Neural cell (in vitro differentiated cells): ENCODE measurements at regions not wholly inside any gene's neighbourhood (a gene's known extent, or its start where the extent isn't known, plus 50 kb on each side); places are given as distances from the start of the nearest gene placed in this dataset.

Experiments
- H2AFZ ChIP-seq: fragments of 200-600, 300-800 bp; sonication (generic), shearing (Covaris generic); 2 replicates; pipeline ENCODE4 v1.6.0; 2014; ENCODE audit warnings: low read depth, mild to moderate bottlenecking, antibody characterized with exemption, low read length, moderate library complexity
- H3F3A ChIP-seq: fragments of 200-600 bp; shearing (Covaris generic); 2 replicates; pipeline ENCODE4 v1.6.1; 2016; ENCODE audit warnings: mild to moderate bottlenecking, moderate library complexity, mixed read lengths, antibody characterized with exemption, low read length; ENCODE audit not compliant: insufficient read depth, poor library complexity, severe bottlenecking
- H3K27ac ChIP-seq: fragments of 200-600, 300-800 bp; sonication (generic), shearing (Covaris generic); 2 replicates; pipeline ENCODE4 v1.5.1; 2014; ENCODE audit warnings: mild to moderate bottlenecking, low read length, moderate library complexity
- H3K27me3 ChIP-seq: fragments of 300-800, 200-600 bp; sonication (generic), shearing (Covaris generic); 2 replicates; pipeline ENCODE4 v1.6.0; 2014; ENCODE audit warnings: mild to moderate bottlenecking, low read depth, low read length, moderate library complexity; ENCODE audit not compliant: insufficient read depth
- H3K36me3 ChIP-seq: fragments of 300-800, 200-600 bp; sonication (generic), shearing (Covaris generic); 2 replicates; pipeline ENCODE4 v1.5.1; 2014; ENCODE audit warnings: mild to moderate bottlenecking, antibody characterized with exemption, low read length, moderate library complexity; ENCODE audit not compliant: insufficient read depth
- H3K4me2 ChIP-seq: fragments of 300-800, 200-600 bp; sonication (generic), shearing (Covaris generic); 2 replicates; pipeline ENCODE4 v1.6.0; 2014; ENCODE audit warnings: mild to moderate bottlenecking, low read length
- H3K4me3 ChIP-seq: fragments of 300-800, 200-600 bp; sonication (generic), shearing (Covaris generic); 2 replicates; pipeline ENCODE4 v1.5.1; 2014; ENCODE audit warnings: mild to moderate bottlenecking, low read length, moderate library complexity
- H3K79me2 ChIP-seq: fragments of 200-600 bp; shearing (Covaris generic); replicated peaks from 2 replicates; pipeline ENCODE4 v1.6.0; 2014; ENCODE audit warnings: mild to moderate bottlenecking, low read length, moderate library complexity; ENCODE audit not compliant: insufficient read depth
- H3K9ac ChIP-seq: fragments of 300-800, 200-600 bp; sonication (generic), shearing (Covaris generic); 2 replicates; pipeline ENCODE4 v1.6.1; 2016; ENCODE audit warnings: mild to moderate bottlenecking, low read length, mixed read lengths
- H3K9me2 ChIP-seq: fragments of 200-600 bp; shearing (Covaris generic); 2 replicates; pipeline ENCODE4 v1.6.1; 2016; ENCODE audit warnings: mild to moderate bottlenecking, low read length, mixed read lengths; ENCODE audit not compliant: insufficient read depth
- H3K9me3 ChIP-seq: fragments of 200-600, 300-800 bp; sonication (generic), shearing (Covaris generic); 2 replicates; pipeline ENCODE4 v1.6.1; 2016; ENCODE audit warnings: mild to moderate bottlenecking, mixed run types, low read length, moderate library complexity, mixed read lengths
- H4K20me1 ChIP-seq: fragments of 200-600 bp; shearing (Covaris generic); 2 replicates; pipeline ENCODE4 v1.6.1; 2016; ENCODE audit warnings: mild to moderate bottlenecking, mixed run types; ENCODE audit not compliant: insufficient read depth
- EP300 ChIP-seq: fragments of 450-650 bp; conservative IDR thresholded peaks from 2 replicates; pipeline ENCODE4 v1.6.1; 2014; ENCODE audit warnings: antibody characterized with exemption, mild to moderate bottlenecking, moderate library complexity; ENCODE audit not compliant: poor library complexity, severe bottlenecking
- EZH2 ChIP-seq: fragments of 200-600, 300-800 bp; shearing (Covaris generic), sonication (generic); IDR thresholded peaks from 2 replicates; pipeline ENCODE4 v1.6.1; 2014; ENCODE audit warnings: antibody characterized with exemption, low read length, borderline replicate concordance, mild to moderate bottlenecking; ENCODE audit not compliant: insufficient read depth, poor library complexity, severe bottlenecking
- MXI1 ChIP-seq: fragments of 450-650 bp; conservative IDR thresholded peaks from 2 replicates; pipeline ENCODE4 v1.6.1; 2014; ENCODE audit warnings: antibody characterized with exemption, mild to moderate bottlenecking; ENCODE audit not compliant: poor library complexity, severe bottlenecking
- POLR2AphosphoS5 ChIP-seq: IDR thresholded peaks from 2 replicates; pipeline ENCODE4 v1.6.1; 2012
- RAD21 ChIP-seq: fragments of 450-650 bp; conservative IDR thresholded peaks from 2 replicates; pipeline ENCODE4 v1.6.1; 2014; ENCODE audit warnings: antibody characterized with exemption, mild to moderate bottlenecking, moderate library complexity
- SMC3 ChIP-seq: fragments of 450-650 bp; conservative IDR thresholded peaks from 2 replicates; pipeline ENCODE4 v1.6.1; 2014; ENCODE audit warnings: antibody characterized with exemption, mild to moderate bottlenecking, moderate library complexity; ENCODE audit not compliant: poor library complexity
- TAF1 ChIP-seq: IDR thresholded peaks from 2 replicates; pipeline ENCODE4 v1.6.1; 2012; ENCODE audit warnings: low read depth
- TF ChIP-seq, protein P1 (sequence below): fragments of 450-650 bp; IDR thresholded peaks from 2 replicates; pipeline ENCODE4 v1.5.1; 2014; ENCODE audit warnings: antibody characterized with exemption, mild to moderate bottlenecking, moderate library complexity; ENCODE audit not compliant: poor library complexity, severe bottlenecking
- TF ChIP-seq, protein P2 (sequence below): IDR thresholded peaks from 2 replicates; pipeline ENCODE4 v1.6.1; 2012; ENCODE audit warnings: borderline replicate concordance

DNA sequence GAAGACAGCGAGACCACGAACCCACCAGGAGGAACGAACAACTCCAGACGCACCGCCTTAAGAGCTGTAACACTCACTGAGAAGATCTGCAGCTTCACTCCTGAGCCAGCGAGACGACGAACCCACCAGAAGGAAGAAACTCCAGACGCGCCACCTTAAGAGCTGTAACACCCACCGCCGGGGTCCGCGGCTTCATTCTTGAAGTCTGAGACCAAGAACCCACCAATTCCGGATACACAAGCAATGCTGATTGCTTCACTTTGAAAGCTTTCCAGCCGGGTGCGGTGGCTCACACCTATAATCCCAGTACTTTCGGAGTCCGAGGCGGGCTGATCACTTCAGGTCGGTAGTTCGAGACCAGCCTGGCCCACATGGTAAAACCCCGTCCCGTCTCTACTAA is 177.2 kb upstream of the MYO3A start:
- H3K9me2 ChIP-seq, result no peaks in the 10 kb centered on the region
- H3K9ac ChIP-seq, result no peak overlapping the region
- no peak overlapping the region for H3K4me3 ChIP-seq
- H2AFZ ChIP-seq, result no peak overlapping the region
- H3K9me3 ChIP-seq, result no peaks in the 10 kb centered on the region
- H3F3A ChIP-seq, result peaks cover 9% of the 10 kb centered on the region
- H4K20me1 ChIP-seq, result no peaks in the 10 kb centered on the region
- no peak overlapping the region for H3K4me2 ChIP-seq
- H3K27ac ChIP-seq, result peak overlapping the region; percentile 78
- H3K36me3 ChIP-seq, result no peaks in the 10 kb centered on the region
- no peaks in the 10 kb centered on the region for H3K79me2 ChIP-seq
- no peaks in the 10 kb centered on the region for H3K27me3 ChIP-seq
- TF ChIP-seq TAF1 (no peak), EZH2 (no peak), MXI1 (no peak), POLR2AphosphoS5 (no peak), EP300 (no peak), RAD21 (no peak), SMC3 (no peak)
- TF ChIP-seq, protein P1, sequence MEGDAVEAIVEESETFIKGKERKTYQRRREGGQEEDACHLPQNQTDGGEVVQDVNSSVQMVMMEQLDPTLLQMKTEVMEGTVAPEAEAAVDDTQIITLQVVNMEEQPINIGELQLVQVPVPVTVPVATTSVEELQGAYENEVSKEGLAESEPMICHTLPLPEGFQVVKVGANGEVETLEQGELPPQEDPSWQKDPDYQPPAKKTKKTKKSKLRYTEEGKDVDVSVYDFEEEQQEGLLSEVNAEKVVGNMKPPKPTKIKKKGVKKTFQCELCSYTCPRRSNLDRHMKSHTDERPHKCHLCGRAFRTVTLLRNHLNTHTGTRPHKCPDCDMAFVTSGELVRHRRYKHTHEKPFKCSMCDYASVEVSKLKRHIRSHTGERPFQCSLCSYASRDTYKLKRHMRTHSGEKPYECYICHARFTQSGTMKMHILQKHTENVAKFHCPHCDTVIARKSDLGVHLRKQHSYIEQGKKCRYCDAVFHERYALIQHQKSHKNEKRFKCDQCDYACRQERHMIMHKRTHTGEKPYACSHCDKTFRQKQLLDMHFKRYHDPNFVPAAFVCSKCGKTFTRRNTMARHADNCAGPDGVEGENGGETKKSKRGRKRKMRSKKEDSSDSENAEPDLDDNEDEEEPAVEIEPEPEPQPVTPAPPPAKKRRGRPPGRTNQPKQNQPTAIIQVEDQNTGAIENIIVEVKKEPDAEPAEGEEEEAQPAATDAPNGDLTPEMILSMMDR, result no peak
- TF ChIP-seq, protein P2, sequence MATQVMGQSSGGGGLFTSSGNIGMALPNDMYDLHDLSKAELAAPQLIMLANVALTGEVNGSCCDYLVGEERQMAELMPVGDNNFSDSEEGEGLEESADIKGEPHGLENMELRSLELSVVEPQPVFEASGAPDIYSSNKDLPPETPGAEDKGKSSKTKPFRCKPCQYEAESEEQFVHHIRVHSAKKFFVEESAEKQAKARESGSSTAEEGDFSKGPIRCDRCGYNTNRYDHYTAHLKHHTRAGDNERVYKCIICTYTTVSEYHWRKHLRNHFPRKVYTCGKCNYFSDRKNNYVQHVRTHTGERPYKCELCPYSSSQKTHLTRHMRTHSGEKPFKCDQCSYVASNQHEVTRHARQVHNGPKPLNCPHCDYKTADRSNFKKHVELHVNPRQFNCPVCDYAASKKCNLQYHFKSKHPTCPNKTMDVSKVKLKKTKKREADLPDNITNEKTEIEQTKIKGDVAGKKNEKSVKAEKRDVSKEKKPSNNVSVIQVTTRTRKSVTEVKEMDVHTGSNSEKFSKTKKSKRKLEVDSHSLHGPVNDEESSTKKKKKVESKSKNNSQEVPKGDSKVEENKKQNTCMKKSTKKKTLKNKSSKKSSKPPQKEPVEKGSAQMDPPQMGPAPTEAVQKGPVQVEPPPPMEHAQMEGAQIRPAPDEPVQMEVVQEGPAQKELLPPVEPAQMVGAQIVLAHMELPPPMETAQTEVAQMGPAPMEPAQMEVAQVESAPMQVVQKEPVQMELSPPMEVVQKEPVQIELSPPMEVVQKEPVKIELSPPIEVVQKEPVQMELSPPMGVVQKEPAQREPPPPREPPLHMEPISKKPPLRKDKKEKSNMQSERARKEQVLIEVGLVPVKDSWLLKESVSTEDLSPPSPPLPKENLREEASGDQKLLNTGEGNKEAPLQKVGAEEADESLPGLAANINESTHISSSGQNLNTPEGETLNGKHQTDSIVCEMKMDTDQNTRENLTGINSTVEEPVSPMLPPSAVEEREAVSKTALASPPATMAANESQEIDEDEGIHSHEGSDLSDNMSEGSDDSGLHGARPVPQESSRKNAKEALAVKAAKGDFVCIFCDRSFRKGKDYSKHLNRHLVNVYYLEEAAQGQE, result no peak

DNA sequence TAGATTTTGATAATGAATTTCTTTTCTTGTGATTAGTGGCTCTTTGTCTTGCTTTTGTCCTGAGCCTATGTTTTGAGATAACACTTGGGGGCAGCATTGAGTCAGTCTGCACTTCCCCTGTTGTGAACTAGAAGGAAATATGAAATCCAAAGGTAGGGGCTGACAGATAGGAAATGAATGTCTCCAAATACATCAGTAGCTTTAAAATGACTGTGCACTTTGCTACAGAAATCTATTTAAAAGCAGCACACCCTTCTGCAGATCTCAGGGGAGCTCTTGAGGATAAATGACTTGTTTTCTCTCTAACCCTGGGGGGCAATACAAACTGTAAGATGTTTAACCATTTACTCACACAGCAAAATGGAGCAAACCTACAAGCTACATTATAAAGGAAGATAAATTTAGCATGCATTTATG is 176.0 kb upstream of the MYO3A start:
- Histone ChIP-seq H3K4me3 (peak overlapping the region; percentile 15), H3K4me2 (no peak overlapping the region), H3K9me3 (no peaks in the 10 kb centered on the region), H3K9me2 (no peaks in the 10 kb centered on the region), H3K36me3 (no peaks in the 10 kb centered on the region), H4K20me1 (no peaks in the 10 kb centered on the region), H3F3A (peaks cover 9% of the 10 kb centered on the region), H3K9ac (peak overlapping the region; percentile 51), H3K79me2 (no peaks in the 10 kb centered on the region), H2AFZ (no peak overlapping the region), H3K27ac (peak overlapping the region; percentile 78), H3K27me3 (no peaks in the 10 kb centered on the region)
- TF ChIP-seq EZH2 (no peak), RAD21 (peak; percentile 99), EP300 (peak; percentile 95), MXI1 (peak; percentile 29), POLR2AphosphoS5 (peak; percentile 95), TAF1 (no peak), SMC3 (peak; percentile 98)
- TF ChIP-seq, protein P2, result peak; percentile 62
- TF ChIP-seq, protein P1, result peak; percentile 99
